H54 (cell line): ENCODE measurements at regions not wholly inside any gene's neighbourhood (a gene's known extent, or its start where the extent isn't known, plus 50 kb on each side); places are given as distances from the start of the nearest gene placed in this dataset.

Source experiments
- DNase-seq: peaks from one replicate; pipeline ENCODE4 v3.0.0; 2011; ENCODE audit warnings: low spot score, mixed read lengths; ENCODE audit not compliant: insufficient read length
- FAIRE-seq: peaks from 3 replicates; lab custom pipeline; 2011; peaks lifted over from hg19 to GRCh38; lab: Jason Lieb, UNC
- POLR2A ChIP-seq: IDR thresholded peaks from 2 replicates; pipeline ENCODE4 v1.6.1; 2011; ENCODE audit warnings: low read depth, mild to moderate bottlenecking, low read length

DNA sequence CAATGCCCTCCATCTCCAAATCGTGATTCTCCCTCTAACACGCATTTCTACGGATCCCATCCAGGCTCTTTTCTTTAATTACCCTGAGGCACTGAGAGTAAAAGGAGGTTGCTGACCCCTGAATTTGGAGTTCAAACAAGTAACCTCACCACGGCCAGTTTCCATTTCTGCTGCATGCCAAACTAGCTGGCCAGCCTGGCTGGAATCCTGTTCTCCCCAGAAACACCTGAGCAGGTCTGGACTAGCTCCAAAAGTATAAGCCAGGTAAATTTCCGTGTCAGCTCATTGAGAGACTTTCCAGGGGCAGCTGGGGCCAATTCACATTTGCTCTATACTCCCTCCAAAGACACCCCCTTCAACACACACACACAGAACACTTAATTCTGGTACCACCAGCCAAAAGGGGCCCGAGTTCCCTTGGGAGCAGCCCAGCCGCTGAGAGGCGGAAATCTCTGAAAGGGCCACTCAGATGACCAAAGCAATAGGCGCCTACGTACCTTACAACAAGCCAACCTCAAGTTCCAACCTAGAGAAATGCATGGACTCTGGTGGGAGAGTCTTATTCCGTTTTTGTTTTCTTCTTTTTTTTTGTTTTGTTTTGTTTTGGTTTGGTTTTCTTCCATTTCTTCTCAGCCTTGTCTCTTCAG, 131.4 kb downstream of the NDUFA12 start:
- TF ChIP-seq POLR2A, result no peak
- FAIRE-seq (no peak), DNase-seq (no peak)

DNA sequence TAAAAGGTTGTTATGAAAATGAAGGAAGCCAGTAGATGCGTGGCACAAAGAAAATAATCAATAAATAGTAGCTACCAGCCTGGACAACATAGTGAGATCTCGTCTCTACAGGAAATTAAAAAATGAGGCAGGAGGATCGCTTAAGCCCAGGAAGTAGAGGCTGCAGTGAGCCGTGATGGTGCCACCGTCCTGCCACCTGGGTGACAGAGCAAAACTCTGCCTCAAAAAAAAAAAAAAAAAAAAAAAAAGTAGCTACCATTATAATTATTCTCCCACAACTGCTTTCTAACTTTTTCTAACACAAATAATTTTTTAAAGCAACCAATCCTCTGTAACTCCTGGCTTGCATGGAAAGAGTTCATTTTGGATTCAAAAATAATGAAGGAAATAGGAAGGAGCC, 133.0 kb downstream of the NDUFA12 start:
- DNase-seq (no peak), FAIRE-seq (no peak)
- TF ChIP-seq POLR2A, result no peak

DNA sequence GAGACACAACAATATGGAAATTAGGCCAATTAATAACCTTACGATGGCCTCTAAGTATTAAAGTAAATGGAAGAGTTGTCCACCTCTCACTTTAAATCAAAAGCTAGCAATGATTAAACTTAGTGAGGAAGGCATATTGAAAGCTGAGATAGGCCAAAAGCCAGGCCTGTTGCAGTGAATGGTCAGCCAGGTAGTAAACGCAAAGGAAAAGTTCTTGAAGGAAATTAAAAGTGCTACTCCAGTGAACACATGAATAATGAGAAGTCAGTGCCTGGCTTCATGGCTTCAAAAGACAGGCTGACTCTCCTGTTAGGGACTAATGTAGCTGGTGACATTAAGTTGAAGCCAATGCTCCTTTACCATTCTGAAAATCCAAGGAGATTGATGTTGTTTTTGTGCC, 135.3 kb downstream of the NDUFA12 start:
- no peak for FAIRE-seq
- TF ChIP-seq POLR2A, result no peak

DNA sequence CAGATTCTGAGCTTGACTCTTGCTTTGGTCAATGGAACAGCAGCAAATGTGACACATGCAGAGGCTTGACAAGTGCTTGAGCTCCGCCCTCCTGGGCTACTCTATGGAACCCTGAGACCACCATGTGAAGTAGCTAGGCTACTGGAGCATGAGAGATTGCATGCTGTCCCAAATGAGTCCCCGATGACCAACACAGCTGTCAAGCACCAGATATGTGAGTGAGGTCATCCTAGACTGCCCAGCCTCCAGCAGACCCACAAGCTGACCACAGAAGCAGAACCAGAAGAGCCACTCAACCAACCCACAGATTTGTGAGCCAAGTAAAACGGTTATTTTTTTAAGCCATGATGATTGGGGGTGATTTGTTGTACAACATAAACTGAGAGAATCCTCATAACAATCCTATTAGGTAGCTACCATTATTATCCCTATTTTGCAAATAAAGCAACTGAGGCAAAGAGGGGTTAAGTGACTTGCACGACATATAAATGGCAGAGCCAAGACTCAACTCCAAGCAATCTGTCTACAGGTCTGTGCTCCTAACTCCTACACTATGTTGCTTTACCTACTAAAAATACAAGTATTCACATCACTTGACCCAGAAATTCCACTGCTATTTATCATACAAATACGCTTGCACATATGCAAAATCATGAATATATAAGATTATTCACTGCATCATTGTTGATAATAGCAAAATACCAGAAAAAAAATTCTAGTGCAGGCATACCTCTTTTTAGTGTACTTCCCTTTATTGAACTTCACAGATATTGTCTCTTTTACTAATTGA, 136.2 kb downstream of the NDUFA12 start:
- no peak for DNase-seq
- TF ChIP-seq POLR2A, result no peak
- no peak for FAIRE-seq

More for the DNA sequence above, 135.3 kb downstream of the NDUFA12 start:
- no peak for DNase-seq

DNA sequence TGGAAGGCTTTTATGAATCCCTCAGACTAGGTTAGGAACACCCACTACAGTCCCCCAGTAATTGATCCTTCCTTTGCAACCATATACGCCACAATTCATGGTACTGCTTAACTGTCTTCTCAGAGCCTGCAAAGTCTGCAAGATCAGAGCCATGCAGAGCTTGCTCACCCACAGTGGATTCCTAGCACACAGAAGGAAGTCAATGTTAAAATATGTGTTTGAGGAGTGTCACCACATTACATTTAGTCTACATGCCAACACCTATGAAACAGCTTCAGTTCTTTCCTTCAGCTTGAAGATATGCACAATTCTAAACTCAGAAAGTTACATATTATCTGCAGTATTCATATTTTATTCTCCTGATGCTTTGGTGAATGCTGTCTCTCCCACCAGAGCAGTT, 138.5 kb downstream of the NDUFA12 start:
- FAIRE-seq, result no peak
- TF ChIP-seq POLR2A, result no peak
- DNase-seq, result no peak

DNA sequence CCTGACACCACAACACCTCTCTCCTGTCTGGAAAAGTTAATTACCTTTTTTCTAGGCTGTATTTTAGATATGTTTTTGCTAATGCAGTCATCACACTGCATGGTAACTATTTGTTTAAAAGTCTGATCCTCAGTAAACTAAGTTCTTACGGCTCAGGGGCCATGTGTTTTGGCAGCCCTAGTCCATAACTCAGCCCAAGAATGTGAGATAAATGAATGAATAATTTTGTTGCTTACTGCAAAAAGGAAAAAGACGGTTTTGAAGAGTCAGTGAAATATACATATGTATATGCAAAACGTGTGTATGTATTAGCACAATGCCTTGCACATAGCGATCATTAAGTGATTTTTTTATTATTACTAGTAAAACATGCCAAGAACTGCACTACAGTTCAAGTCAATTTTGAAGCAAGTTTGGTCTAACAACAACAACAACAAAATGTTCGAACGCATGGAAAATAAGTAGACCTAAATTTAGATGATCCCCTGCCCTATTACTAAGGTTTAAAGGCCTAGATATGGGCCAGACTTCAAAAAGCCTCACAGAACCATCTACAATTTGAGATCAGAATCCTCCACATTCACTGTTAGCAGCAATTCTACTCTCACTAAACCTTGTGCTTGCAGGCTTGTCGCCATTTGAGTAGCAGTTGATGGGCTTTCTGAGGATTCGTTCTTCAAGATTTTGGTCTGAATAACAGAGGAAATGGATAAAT, 140.0 kb downstream of the NDUFA12 start:
- no peak for TF ChIP-seq POLR2A
- no peak for DNase-seq
- no peak for FAIRE-seq

DNA sequence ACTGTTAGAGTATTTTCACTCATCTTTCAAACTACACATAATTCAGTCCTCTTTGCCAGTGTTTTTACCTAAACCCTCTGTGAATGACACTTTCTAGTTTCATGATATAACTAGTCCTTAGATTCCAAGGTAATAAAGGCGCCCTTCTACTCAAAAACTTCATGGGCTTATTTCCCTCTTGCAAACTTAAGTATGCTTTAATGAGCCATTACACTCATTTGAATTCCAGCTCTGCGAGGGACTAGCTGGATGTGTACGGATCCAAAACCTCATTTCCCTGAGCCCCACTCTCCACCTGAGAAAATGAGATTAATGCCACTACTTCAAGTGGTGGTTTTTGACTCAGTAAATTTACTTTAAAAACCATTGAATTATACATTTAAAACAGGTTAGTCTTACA, 141.1 kb downstream of the NDUFA12 start:
- no peak for FAIRE-seq
- TF ChIP-seq POLR2A, result no peak
- no peak for DNase-seq

DNA sequence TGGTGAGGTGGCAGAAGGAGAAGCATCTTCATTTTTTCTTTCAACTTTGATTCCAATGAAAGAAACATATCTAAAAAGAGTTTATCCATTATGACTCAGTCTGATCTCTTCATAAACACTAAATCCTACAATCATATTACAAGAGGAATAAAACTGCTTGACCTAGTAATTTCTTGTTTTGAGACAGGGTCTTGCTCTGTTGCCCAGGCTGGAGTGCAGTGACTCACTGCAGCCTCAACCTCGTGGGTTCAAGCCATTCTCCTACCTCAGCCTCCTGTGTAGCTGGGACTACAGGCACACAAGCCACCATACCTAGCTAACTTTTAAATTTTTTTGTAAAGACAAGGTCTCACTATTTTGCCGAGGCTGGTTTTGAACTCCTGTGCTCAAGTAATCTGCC, 147.2 kb downstream of the NDUFA12 start:
- FAIRE-seq (no peak), DNase-seq (no peak)
- TF ChIP-seq POLR2A, result no peak

DNA sequence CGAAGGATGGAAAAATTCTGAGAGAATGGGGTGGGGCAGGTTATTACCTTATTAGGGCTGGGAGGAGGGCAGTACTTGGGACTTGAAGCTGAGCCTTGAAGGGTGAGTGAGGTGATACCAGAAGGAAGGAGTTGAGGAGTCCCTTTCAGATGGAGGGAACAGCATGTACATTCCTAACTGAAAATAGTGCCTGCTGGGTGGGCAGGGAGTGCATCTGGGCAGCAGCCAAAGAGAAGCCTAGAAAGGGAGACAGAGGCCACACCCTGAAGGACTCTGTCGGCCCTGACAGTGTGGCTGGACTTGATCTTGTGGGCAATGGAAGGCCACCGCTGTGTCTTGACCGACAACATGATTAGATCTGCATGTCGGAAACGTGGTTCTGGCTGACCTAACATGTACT, 147.6 kb downstream of the NDUFA12 start:
- FAIRE-seq (no peak), DNase-seq (no peak)
- TF ChIP-seq POLR2A, result no peak

DNA sequence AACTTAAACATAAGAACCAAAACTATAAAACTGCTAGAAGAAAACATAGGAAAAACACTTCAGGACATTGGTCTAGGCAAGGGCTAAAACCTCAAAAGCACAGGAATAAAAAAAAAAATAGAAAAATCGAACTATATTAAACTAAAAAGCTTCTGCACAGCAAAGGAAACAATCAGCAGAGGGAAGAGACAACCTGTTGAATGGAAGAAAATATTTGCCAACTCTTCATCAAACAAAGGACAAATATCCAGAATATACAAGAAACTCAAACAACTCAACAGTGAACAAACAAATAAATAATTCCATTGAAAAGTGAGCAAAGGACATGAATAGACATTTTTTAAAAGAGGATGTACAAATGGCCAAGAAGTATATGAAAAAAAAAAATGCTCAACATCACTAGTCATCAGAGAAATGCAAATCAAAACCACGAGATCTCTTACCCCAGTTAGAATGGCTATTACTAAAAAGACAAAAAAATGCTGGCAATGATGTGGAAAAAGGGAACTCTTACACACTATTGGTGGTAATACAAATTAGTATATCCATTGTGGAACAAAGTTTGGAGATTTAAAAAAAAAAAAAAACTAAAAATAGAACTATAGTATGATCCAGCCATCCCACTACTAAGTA, 152.0 kb downstream of the NDUFA12 start:
- no peak for TF ChIP-seq POLR2A
- FAIRE-seq, result no peak
- DNase-seq, result no peak

DNA sequence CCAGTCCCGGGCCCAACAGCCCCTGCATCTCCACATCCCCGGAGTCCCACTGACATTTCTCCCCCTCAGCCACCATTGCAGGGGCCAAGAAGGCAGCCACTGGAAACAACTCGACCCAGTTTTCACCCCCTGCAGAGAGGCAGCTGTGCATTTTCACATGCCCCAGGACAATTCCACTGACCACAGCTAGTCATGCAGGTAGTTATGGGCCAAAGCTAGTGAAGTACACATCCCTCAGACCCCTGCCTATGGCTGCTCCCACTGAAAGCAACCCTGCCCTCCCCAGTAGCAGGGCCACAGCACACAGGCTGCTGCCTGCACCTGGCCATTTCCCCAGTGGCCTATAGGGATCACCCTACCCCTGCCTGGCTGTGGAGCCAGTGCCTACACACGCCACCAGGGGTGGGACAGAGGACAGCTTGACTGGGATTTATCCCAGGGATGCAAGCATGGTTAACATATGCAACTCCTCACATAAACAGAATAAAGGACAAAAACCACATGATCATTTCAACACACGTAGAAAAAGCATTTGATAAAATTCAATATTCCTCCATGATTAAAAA, 154.0 kb downstream of the NDUFA12 start:
- DNase-seq (no peak), FAIRE-seq (no peak)
- TF ChIP-seq POLR2A, result no peak

DNA sequence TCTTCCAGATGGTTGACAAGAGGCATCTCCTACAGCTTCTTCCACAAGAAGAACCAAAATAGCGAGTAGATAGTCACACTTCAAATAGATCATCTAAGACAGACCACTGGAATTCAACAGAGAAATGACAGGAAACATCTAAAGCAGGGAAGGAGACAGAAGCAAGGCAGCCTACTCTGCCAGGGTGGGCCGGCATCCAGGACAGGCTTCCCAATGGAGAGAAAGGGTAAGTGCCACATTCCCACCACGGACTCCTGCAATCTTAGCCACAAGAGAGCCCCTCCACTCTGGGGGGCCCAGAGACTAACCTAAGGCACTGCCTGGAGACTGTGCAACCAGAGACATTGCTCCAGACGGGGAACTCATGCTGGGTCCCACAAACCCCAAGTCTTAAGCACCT, 154.5 kb downstream of the NDUFA12 start:
- FAIRE-seq (no peak), DNase-seq (no peak)
- no peak for TF ChIP-seq POLR2A

DNA sequence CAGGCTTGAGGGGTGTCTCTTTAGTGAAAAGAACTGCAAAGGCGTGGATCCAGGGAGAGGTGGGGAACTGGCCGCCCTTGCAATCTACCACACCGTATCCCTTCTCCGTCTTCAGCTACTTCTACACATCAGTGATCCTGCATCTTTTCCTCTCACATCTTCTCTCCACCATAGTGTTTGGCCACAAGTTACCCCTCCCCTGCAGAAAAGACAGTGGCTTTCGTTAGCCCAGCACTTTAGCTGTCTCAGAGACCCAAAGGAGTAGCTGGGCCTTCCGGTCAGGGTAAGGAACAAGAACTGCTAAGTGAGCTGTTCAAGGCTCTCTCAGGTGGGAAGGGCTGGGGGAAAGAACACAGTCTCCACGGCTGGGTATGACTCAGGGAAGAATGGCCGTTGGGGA, 158.4 kb downstream of the NDUFA12 start:
- DNase-seq, result no peak
- FAIRE-seq, result no peak
- no peak for TF ChIP-seq POLR2A
